Fibroblast of mammary gland (primary cell): ENCODE measurements at regions not wholly inside any gene's neighbourhood (a gene's known extent, or its start where the extent isn't known, plus 50 kb on each side); places are given as distances from the start of the nearest gene placed in this dataset.

Experiments
- DNase-seq: peaks from one replicate; pipeline ENCODE4 v3.0.0-alpha.2; 2010; ENCODE audit warnings: low read depth
- H3K4me3 ChIP-seq: 2 replicates; pipeline ENCODE4 v1.5.1; 2011; ENCODE audit warnings: low read depth, mild to moderate bottlenecking, low read length, moderate library complexity; ENCODE audit not compliant: control insufficient read depth
- TF ChIP-seq, protein P1 (sequence below): conservative IDR thresholded peaks from 2 replicates; pipeline ENCODE4 v1.5.1; 2011; ENCODE audit warnings: low read depth, low read length, inconsistent platforms; ENCODE audit not compliant: control insufficient read depth, insufficient read depth

DNA sequence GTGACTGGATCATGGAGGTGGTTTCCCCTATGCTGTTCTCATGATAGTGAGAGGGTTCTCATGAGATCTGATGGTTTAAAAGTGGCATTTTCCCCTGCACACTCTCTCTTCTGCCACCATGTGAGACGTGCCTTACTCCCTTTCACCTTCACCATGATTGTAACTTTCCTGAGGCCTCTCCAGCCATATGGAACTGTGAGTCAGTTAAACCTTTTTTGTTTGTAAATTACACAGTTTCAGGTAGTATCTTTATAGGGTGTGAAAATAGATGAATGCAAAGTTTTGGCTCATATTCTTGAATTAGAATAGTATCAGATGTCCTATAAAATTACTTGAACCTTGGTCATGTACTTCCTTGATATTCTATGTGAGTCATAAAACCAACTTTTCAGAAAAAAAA lies 252.1 kb upstream of the TMEM229A start:
- no peak for DNase-seq
- TF ChIP-seq, protein P1, sequence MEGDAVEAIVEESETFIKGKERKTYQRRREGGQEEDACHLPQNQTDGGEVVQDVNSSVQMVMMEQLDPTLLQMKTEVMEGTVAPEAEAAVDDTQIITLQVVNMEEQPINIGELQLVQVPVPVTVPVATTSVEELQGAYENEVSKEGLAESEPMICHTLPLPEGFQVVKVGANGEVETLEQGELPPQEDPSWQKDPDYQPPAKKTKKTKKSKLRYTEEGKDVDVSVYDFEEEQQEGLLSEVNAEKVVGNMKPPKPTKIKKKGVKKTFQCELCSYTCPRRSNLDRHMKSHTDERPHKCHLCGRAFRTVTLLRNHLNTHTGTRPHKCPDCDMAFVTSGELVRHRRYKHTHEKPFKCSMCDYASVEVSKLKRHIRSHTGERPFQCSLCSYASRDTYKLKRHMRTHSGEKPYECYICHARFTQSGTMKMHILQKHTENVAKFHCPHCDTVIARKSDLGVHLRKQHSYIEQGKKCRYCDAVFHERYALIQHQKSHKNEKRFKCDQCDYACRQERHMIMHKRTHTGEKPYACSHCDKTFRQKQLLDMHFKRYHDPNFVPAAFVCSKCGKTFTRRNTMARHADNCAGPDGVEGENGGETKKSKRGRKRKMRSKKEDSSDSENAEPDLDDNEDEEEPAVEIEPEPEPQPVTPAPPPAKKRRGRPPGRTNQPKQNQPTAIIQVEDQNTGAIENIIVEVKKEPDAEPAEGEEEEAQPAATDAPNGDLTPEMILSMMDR: no peak
- H3K4me3 ChIP-seq: no peak overlapping the region

DNA sequence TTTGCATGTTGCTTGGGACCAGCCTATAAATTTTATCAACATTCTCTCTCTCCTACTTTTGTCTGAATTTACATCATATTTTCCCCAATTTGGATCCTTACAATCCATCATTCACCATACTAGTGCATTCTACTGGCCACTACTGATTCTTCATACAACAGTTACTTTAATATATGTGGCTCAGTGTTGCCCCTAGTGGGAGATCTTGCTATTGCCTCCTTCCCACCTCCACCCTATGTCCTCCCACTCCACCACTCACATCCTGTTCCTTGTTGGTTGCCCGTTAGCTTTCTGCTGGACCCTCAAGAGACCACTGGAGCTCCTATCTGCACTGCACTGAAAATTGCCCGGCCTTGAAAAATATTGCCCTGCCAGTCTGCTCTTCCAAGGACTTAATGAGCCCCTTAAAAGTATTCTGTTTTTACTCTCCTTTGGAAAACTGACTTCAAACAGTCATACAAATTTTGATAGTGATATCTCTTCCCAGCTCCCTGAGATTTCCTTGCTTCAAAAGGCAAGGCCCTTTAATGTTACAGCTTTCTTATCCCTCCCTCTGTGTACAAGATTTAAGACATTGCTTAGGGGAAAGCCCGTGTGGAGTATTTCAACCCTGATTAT lies 243.2 kb upstream of the TMEM229A start:
- DNase-seq: no peak
- H3K4me3 ChIP-seq: no peak overlapping the region
- TF ChIP-seq, protein P1: peak; percentile 18

DNA sequence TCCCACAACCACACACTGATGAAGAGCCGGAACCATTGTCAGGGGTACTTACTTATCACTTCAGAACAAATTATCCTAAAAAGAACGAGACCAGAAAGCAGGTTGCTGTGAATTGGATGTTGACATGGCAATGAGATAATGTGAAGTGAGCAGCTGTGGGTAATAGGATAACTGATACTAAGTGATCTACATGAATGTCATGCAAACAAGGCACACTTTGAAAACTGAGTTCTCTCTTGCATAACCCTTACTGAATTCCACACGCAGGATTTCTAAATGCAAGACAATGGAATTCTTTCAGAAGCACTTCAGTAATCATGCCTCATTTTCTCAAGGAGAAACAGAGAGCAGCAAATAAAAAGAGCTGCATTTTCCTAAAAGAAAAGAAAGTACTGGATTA lies 242.5 kb upstream of the TMEM229A start:
- H3K4me3 ChIP-seq: no peak overlapping the region
- no peak for DNase-seq
- TF ChIP-seq, protein P1: no peak

DNA sequence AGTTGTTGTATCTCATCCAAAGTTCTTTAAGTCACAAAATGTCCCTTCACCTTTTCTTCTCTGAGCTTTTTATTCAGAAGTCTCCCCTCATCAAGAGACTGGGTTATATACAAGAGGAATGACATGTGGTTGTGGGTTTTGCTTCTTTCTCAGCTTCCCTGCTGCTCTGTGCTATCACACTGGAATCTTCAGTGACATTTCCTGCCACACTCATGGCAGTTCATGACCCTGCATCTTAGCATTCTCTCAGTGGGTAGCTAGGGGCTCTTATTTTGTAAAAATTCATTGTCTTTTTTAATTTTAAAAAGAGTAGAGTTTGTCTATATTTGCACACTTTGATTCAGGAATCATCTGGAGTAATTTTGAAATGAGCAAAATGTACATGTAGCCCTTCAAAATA lies 236.9 kb upstream of the TMEM229A start:
- no peak for DNase-seq
- no peak overlapping the region for H3K4me3 ChIP-seq
- TF ChIP-seq, protein P1: no peak

DNA sequence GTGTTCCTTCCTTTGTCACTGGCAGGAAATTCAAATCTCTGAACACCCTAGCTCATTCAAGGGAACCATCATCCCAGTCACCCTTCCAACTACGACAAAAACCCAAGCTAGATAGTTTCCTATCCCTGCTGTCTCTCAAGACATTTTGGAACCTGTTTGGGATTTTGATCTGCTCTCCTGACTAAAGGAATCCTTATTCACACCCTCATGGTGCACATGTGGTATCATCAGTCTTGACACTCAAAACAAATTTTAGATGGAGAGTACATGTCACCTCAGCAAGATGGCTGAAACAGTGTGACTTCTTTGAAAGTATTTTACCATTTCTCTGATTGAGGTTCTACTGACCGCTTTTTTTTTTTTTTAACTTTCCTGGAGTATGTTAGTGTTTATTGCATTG lies 234.3 kb upstream of the TMEM229A start:
- DNase-seq: no peak
- TF ChIP-seq, protein P1: no peak
- no peak overlapping the region for H3K4me3 ChIP-seq

DNA sequence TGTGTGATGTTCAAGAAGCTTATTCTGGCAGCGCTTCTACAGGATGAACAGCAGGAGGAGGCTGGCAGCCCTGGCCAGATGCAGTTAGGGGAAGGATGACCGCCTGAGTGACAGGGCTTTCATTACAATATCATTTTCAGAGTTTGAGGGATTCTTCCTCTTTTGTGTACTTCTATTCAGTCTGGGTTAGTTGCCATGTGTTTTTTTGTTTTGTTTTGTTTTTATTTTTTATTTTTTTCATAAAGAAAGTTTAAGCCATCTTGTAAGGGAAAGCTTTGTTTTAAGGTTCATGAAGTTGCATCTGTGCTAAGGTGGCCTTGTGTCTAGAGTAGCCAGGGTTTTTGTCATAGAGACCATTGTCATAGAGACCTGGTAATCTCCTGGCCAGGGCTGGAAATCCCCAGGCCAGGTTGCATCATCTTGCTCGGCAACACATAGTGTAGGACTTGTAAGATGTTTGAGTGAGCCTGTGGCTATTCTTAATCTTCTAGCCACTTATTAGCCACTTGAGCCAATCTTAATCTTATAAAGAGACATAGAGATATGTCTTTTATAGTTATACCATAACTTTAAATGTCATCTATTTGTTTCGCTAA lies 230.5 kb upstream of the TMEM229A start:
- no peak overlapping the region for H3K4me3 ChIP-seq
- TF ChIP-seq, protein P1: no peak
- no peak for DNase-seq
